ENCODE measurements at regions not wholly inside any gene's neighbourhood (a gene's known extent, or its start where the extent isn't known, plus 50 kb on each side); places are given as distances from the start of the nearest gene placed in this dataset.

DNA sequence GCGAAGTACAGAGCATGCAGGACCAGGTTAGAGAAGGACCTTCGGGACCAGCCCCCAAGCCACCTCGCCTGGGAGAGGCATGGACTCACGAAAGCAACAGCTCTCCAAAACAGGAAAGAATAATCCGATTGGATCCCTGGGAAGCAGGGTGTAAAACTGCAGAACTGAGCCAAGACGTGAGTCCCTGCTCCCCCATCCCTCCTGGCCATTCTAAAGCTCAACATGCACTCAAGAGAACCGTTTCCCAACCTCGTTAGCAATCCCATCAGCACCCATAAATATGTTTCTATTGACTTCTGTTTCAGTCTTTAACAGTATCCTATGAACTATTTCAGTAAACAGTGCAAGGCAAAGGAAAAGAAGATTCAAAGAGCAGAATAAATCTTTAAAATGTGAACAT, 167.0 kb downstream of the COPRS start:
- intact Hi-C loops (cut with DNase I; ENCODE audit: low total_unique reads) = no loop called here
- peak overlapping the region in 2 of 5 donors; percentile 7 to 67 for H3K27ac ChIP-seq
- WGBS, 5 donors = 60 to 73% (median 69%) methylated on average over 8 of the region's 8 CpGs

DNA sequence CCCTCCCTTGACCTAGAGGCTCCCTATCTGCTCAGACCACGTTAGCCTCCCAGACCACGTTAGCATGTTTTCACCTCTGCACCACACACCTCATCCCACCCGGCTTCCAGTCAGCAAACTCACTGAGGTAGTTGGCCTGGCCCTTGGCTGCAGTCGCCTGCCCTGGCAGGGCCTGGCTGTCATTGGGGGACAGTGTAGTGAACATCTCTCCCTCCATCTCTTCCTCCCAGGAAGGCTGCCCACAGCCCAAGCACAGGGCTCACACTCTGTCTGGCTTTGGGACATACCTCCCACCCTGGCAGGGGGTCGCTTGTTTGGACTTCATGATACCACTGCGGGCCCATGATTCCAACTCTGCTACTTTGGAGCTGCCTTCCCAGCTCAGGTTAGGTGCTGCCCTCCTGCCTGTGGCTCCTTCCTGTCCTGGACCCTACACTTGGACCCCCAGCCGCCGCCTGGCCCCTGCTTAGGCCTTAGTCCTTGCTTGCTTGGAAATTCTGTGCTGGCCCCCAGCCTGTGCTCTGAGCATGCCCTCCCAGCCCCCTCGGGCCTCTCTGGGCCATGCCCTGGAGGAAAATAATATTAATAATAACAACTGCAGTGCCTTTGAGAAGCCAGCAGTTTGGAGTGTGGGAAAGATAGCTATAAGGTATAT, 167.7 kb downstream of the COPRS start:
- 73 to 79% (median 77%) methylated on average over 8 to 9 of the region's 9 CpGs for WGBS, 5 donors
- intact Hi-C loops (cut with DNase I; ENCODE audit: low total_unique reads) = no loop called here
- H3K36me3 ChIP-seq = no peaks in the 10 kb centered on the region

More for the DNA sequence above, 167.0 kb downstream of the COPRS start:
- Histone ChIP-seq H3K9me3 (no peaks in the 10 kb centered on the region), H3K27me3 (no peaks in the 10 kb centered on the region), H3K36me3 (no peaks in the 10 kb centered on the region), H3K4me1 (peaks cover 12 to 60% (median 27%) of the 10 kb centered on the region in 4 donors), H3K4me3 (no peak overlapping the region)
- no peak for TF ChIP-seq POLR2AphosphoS5 (IDR thresholded peaks at IDR 0.05)
- TF ChIP-seq EP300 (IDR thresholded peaks at IDR 0.05) = no peak
- TF ChIP-seq POLR2A (IDR thresholded peaks at IDR 0.05) = no peak
- TF ChIP-seq, protein P1, sequence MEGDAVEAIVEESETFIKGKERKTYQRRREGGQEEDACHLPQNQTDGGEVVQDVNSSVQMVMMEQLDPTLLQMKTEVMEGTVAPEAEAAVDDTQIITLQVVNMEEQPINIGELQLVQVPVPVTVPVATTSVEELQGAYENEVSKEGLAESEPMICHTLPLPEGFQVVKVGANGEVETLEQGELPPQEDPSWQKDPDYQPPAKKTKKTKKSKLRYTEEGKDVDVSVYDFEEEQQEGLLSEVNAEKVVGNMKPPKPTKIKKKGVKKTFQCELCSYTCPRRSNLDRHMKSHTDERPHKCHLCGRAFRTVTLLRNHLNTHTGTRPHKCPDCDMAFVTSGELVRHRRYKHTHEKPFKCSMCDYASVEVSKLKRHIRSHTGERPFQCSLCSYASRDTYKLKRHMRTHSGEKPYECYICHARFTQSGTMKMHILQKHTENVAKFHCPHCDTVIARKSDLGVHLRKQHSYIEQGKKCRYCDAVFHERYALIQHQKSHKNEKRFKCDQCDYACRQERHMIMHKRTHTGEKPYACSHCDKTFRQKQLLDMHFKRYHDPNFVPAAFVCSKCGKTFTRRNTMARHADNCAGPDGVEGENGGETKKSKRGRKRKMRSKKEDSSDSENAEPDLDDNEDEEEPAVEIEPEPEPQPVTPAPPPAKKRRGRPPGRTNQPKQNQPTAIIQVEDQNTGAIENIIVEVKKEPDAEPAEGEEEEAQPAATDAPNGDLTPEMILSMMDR (IDR thresholded peaks at IDR 0.05) = no peak
- DNase-seq = peak in 1 of 2 donors; percentile 34

DNA sequence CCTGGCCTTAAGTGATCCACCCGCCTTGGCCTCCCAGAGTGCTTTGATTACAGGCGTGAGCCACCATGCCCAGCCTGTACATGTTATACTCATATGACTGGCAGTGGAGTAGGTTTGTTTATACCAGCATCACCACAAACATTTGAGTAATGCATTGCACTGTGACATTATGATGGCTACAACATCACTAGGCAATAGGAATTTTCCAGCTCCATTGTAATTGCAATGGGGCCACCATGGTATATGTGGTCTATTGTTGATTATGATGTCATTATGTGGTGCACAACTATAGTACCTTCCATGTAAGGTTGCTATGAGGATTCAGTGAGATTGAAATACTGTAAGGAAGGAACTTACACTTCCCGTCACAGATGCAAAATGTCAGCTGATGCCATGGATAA, 168.9 kb downstream of the COPRS start:
- no peak for DNase-seq
- TF ChIP-seq EP300 (IDR thresholded peaks at IDR 0.05) = no peak
- no peak for TF ChIP-seq POLR2A (IDR thresholded peaks at IDR 0.05)
- no peak for TF ChIP-seq POLR2AphosphoS5 (IDR thresholded peaks at IDR 0.05)
- TF ChIP-seq, protein P1 (IDR thresholded peaks at IDR 0.05) = no peak
- intact Hi-C loops (cut with DNase I; ENCODE audit: low total_unique reads) = no loop called here
- Histone ChIP-seq H3K36me3 (no peaks in the 10 kb centered on the region), H3K4me3 (no peak overlapping the region), H3K27me3 (no peaks in the 10 kb centered on the region), H3K27ac (no peak overlapping the region), H3K4me1 (peaks cover 0 to 41% (median 10%) of the 10 kb centered on the region in 4 donors), H3K9me3 (no peaks in the 10 kb centered on the region)
- 89 to 97% (median 92%) methylated on average over 3 of the region's 3 CpGs for WGBS, 5 donors

More for the DNA sequence above, 167.7 kb downstream of the COPRS start:
- no peak for DNase-seq
- Histone ChIP-seq H3K27me3 (no peaks in the 10 kb centered on the region), H3K4me1 (peaks cover 9 to 53% (median 22%) of the 10 kb centered on the region in 4 donors), H3K4me3 (no peak overlapping the region), H3K27ac (peak overlapping the region in 1 of 5 donors; percentile 67), H3K9me3 (no peaks in the 10 kb centered on the region)
- TF ChIP-seq POLR2AphosphoS5 (IDR thresholded peaks at IDR 0.05) (no peak), EP300 (IDR thresholded peaks at IDR 0.05) (no peak), POLR2A (IDR thresholded peaks at IDR 0.05) (no peak)
- TF ChIP-seq, protein P1 (IDR thresholded peaks at IDR 0.05) = no peak

DNA sequence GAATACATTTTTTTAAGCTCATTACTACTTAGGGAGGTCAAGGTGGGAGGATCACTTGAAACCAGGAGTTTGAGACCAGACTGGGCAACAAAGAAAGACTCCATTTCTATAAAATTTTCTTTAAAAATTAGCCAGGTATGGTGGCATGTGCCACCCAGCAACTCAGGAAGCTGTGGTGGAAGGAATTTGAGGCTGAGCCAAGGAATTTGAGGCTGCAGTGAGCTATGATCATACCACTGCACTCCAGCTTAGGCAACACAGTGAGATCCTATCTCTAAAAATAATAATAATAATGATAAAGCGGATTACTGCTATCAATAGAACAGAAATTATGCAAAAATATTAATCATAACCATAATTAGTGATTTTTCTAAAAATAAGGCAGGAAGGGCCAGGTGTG, 170.3 kb downstream of the COPRS start:
- intact Hi-C loops (cut with DNase I; ENCODE audit: low total_unique reads) = no loop called here
- no peak overlapping the region for H3K4me3 ChIP-seq
- H3K9me3 ChIP-seq = no peaks in the 10 kb centered on the region
- H3K27ac ChIP-seq = no peak overlapping the region
- DNase-seq = no peak
- H3K36me3 ChIP-seq = no peaks in the 10 kb centered on the region
- WGBS, 5 donors = 74 to 93% (median 88%) methylated on average over 1 of the region's 1 CpG
- peaks cover 0 to 29% (median 8%) of the 10 kb centered on the region in 4 donors for H3K4me1 ChIP-seq
- no peaks in the 10 kb centered on the region for H3K27me3 ChIP-seq
- TF ChIP-seq POLR2AphosphoS5 (IDR thresholded peaks at IDR 0.05) = no peak

DNA sequence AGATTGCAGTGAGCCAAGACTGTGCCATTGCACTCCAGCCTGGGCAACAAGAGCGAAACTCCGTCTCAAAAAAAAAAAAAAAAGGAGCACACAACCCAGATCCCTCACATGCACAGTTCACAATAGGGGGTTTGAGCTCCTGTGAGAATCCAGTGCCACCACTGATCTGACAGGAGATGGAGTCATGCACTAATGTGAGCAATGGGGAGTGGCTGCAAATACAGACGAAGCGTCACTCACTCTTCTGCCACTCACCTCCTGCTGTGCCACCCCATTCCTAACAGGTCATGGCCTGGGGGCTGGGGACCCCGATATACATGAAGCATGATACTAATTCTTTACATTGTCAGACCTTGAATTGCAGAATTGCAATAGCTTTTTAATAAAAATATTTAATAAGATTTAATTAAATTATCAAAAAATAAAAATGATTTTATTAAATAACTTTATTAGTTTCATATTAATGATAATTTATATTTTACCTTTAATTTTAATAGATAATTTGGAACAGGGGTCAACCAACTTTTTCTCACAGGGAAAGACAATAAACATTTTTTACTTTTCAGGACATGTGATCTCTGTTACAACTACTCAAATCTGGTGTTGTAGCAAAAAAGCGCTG, 171.4 kb downstream of the COPRS start:
- TF ChIP-seq POLR2AphosphoS5 (IDR thresholded peaks at IDR 0.05) (no peak), EP300 (IDR thresholded peaks at IDR 0.05) (no peak), POLR2A (IDR thresholded peaks at IDR 0.05) (no peak)
- TF ChIP-seq, protein P1 (IDR thresholded peaks at IDR 0.05) = no peak
- H3K4me1 ChIP-seq = peaks cover 0 to 18% (median 3%) of the 10 kb centered on the region in 4 donors
- no peak overlapping the region for H3K4me3 ChIP-seq
- no peak overlapping the region for H3K27ac ChIP-seq
- no peaks in the 10 kb centered on the region for H3K27me3 ChIP-seq
- no peak for DNase-seq
- H3K36me3 ChIP-seq = no peaks in the 10 kb centered on the region
- 65 to 83% (median 74%) methylated on average over 6 of the region's 6 CpGs for WGBS, 5 donors
- intact Hi-C loops (cut with DNase I; ENCODE audit: low total_unique reads) = no loop called here
- H3K9me3 ChIP-seq = no peaks in the 10 kb centered on the region

Data from stomach (tissue), 8 donors.